Lung (tissue), 11 donors: ENCODE measurements at regions not wholly inside any gene's neighbourhood (a gene's known extent, or its start where the extent isn't known, plus 50 kb on each side); places are given as distances from the start of the nearest gene placed in this dataset.

Experiments
- ATAC-seq: fragments of 200-7000 bp; cut with Tn5 transposase; one replicate; pipeline ENCODE4 v1.9.1; 2020; ENCODE audit warnings: moderate number of reproducible peaks; ENCODE audit not compliant: insufficient read depth, low FRiP score
- DNase-seq, 3 donors: peaks; one replicate each; pipeline ENCODE4 v3.0.0-alpha.2; 2013 to 2017
- H3K27ac ChIP-seq, 2 donors: one replicate each; pipeline ENCODE4 v1.5.1; 2013; ENCODE audit warnings: mild to moderate bottlenecking in 2 of 2, moderate library complexity in 2 of 2, control low read depth in 1 of 2, inconsistent platforms in 1 of 2, low read depth in 1 of 2, low read length in 1 of 2
- H3K27me3 ChIP-seq, 3 donors: one replicate each; pipeline ENCODE4 v1.5.1; 2013; ENCODE audit warnings: low read length in 2 of 3; ENCODE audit not compliant: control insufficient read depth in 3 of 3, insufficient read depth in 3 of 3
- H3K36me3 ChIP-seq, 4 donors: one replicate each; pipeline ENCODE4 v1.5.1; 2013; ENCODE audit warnings: low read length in 4 of 4, mild to moderate bottlenecking in 1 of 4, moderate library complexity in 1 of 4; ENCODE audit not compliant: control insufficient read depth in 4 of 4, insufficient read depth in 4 of 4
- H3K4me1 ChIP-seq, 5 donors: one replicate each; pipeline ENCODE4 v1.5.1; 2013; ENCODE audit warnings: low read length in 5 of 5, mild to moderate bottlenecking in 2 of 5, moderate library complexity in 1 of 5; ENCODE audit not compliant: control insufficient read depth in 5 of 5, insufficient read depth in 5 of 5
- H3K4me3 ChIP-seq: one replicate; pipeline ENCODE4 v1.5.1; 2013; ENCODE audit warnings: mild to moderate bottlenecking, control low read depth, moderate library complexity
- H3K9ac ChIP-seq, 2 donors: one replicate each; pipeline ENCODE4 v1.5.1; 2013; ENCODE audit warnings: low read length in 2 of 2, control low read depth in 1 of 2; ENCODE audit not compliant: insufficient read depth in 1 of 2
- H3K9me3 ChIP-seq, 4 donors: one replicate each; pipeline ENCODE4 v1.5.1; 2013; ENCODE audit warnings: low read length in 3 of 4, mild to moderate bottlenecking in 1 of 4, moderate library complexity in 1 of 4; ENCODE audit not compliant: control insufficient read depth in 4 of 4, insufficient read depth in 3 of 4
- WGBS, 2 donors: extraction: QIAGEN DNeasy Blood & Tissue Kit; methylation state at CpG; one replicate each; pipeline ENCODE4 v1.1.7; 2013; 5-methylcytosine and 5-hydroxymethylcytosine counted together
- TF ChIP-seq, protein P1 (sequence below): IDR thresholded peaks from 2 replicates; pipeline ENCODE4 v1.5.1; 2012; ENCODE audit warnings: mild to moderate bottlenecking; ENCODE audit errors: control extremely low read depth, extremely low read depth
- donor health status: control.
- donor health status: control.
- donor health status: Bipolar disorder and iron deficiency.
- donor health status: healthy.
- donor health status: DM: yes; HTN: yes; CAD: no.

DNA sequence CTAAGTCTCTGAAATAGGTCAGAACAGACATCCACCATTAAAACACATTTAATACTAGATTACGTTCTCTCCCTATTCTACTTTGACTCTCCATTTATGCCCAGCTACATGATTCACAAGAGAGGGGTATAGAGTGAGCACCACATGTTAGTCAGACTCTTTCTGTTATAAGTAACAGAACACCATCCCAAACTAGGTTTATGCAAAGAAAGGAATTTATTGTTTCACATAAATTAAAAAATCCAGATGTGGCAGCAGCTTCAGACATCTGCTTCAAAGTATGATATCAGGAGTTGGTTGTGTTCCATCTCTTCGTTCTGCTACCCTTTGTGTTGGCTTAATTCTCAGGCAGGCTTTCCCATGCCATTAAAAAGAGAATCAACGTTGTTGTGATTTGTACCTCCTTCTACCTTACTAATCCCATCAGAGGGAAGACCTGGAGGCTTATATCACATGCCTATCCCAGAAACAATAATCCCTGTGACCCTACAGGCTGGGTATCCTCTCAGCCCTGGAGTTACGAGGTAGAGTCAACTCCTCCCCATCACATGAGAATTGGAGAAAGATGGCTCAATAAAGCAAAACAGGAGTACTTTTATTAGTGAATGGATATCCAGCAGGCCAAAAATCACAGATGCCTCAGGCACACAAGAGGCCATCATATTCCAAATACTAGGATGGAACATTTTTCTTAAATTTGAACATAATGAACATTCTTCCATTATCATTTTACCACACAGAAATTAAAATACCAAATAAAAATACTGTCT is 163.2 kb downstream of the SLC7A11 start:
- no peaks in the 10 kb centered on the region for H3K27me3 ChIP-seq
- TF ChIP-seq, protein P1, sequence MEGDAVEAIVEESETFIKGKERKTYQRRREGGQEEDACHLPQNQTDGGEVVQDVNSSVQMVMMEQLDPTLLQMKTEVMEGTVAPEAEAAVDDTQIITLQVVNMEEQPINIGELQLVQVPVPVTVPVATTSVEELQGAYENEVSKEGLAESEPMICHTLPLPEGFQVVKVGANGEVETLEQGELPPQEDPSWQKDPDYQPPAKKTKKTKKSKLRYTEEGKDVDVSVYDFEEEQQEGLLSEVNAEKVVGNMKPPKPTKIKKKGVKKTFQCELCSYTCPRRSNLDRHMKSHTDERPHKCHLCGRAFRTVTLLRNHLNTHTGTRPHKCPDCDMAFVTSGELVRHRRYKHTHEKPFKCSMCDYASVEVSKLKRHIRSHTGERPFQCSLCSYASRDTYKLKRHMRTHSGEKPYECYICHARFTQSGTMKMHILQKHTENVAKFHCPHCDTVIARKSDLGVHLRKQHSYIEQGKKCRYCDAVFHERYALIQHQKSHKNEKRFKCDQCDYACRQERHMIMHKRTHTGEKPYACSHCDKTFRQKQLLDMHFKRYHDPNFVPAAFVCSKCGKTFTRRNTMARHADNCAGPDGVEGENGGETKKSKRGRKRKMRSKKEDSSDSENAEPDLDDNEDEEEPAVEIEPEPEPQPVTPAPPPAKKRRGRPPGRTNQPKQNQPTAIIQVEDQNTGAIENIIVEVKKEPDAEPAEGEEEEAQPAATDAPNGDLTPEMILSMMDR, result no peak
- H3K36me3 ChIP-seq, result no peaks in the 10 kb centered on the region
- H3K4me1 ChIP-seq, result no peaks in the 10 kb centered on the region
- WGBS, 2 donors, result 86 to 89% methylated on average over 4 of the region's 4 CpGs
- H3K4me3 ChIP-seq, result no peak overlapping the region
- H3K9ac ChIP-seq, result no peak overlapping the region
- H3K27ac ChIP-seq, result no peak overlapping the region
- ATAC-seq (no peak), DNase-seq (no peak)
- H3K9me3 ChIP-seq, result no peaks in the 10 kb centered on the region

- TF ChIP-seq, protein P1, result no peak
- no peaks in the 10 kb centered on the region for H3K36me3 ChIP-seq
- 71 to 91% methylated on average over 2 of the region's 2 CpGs for WGBS, 2 donors
- no peak for DNase-seq
- no peak overlapping the region for H3K4me3 ChIP-seq
- H3K27ac ChIP-seq, result no peak overlapping the region
- H3K9ac ChIP-seq, result no peak overlapping the region
- no peaks in the 10 kb centered on the region for H3K9me3 ChIP-seq
- H3K27me3 ChIP-seq, result no peaks in the 10 kb centered on the region
- H3K4me1 ChIP-seq, result no peaks in the 10 kb centered on the region
- no peak for ATAC-seq
Measured at GRCh38 chr4:138078253-138078652, 163.9 kb downstream of the SLC7A11 start.

GRCh38 chr4:138076561-138076960 is 165.6 kb downstream of the SLC7A11 start:
- WGBS, 2 donors, result 96% methylated on average over 1 of the region's 1 CpG
- H3K4me1 ChIP-seq, result no peaks in the 10 kb centered on the region
- no peak overlapping the region for H3K9ac ChIP-seq
- H3K27me3 ChIP-seq, result no peaks in the 10 kb centered on the region
- no peak overlapping the region for H3K27ac ChIP-seq
- TF ChIP-seq, protein P1, result no peak
- H3K36me3 ChIP-seq, result no peaks in the 10 kb centered on the region
- no peaks in the 10 kb centered on the region for H3K9me3 ChIP-seq
- ATAC-seq (no peak), DNase-seq (no peak)
- H3K4me3 ChIP-seq, result no peak overlapping the region

DNA sequence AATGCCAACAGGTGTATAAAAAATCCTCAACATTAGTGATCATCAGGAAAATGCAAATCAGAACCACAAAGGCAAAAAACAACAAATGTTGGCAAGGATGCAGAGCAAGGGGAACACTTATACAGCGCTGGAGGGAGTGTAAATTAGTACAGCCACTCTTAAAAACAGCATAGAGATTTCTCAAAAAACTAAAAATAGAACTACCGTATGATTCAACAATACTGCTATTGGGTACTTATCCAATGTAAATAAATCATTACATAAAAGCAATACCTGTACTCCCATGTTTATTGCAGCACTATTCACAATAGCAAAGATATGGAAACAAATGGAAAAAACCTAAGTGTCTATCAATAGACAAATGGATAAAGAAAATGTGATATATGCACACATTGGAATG is 171.3 kb downstream of the SLC7A11 start:
- H3K9me3 ChIP-seq, result peaks cover 0 to 3% (median 0%) of the 10 kb centered on the region in 4 donors
- TF ChIP-seq, protein P1, result no peak
- H3K9ac ChIP-seq, result no peak overlapping the region
- H3K4me3 ChIP-seq, result no peak overlapping the region
- H3K36me3 ChIP-seq, result no peaks in the 10 kb centered on the region
- no peaks in the 10 kb centered on the region for H3K27me3 ChIP-seq
- DNase-seq (no peak), ATAC-seq (no peak)
- H3K27ac ChIP-seq, result no peak overlapping the region
- no peaks in the 10 kb centered on the region for H3K4me1 ChIP-seq
- 61 to 81% methylated on average over 2 of the region's 2 CpGs for WGBS, 2 donors
